Stomach (tissue), 4 donors: ENCODE measurements at regions not wholly inside any gene's neighbourhood (a gene's known extent, or its start where the extent isn't known, plus 50 kb on each side); places are given as distances from the start of the nearest gene placed in this dataset.

Source experiments
- EP300 ChIP-seq: sonication (generic); formaldehyde crosslinking; IDR thresholded peaks from one replicate; pipeline ENCODE4 v1.6.1; 2017; ENCODE audit warnings: antibody characterized with exemption
- POLR2A ChIP-seq, 4 donors: fragments of 450-650 bp; IDR thresholded peaks; one replicate each; pipeline ENCODE4 v1.6.1; 2016; ENCODE audit warnings: antibody characterized with exemption in 4 of 4, control low read depth in 2 of 4, mild to moderate bottlenecking in 1 of 4, moderate library complexity in 1 of 4
- POLR2AphosphoS5 ChIP-seq, 3 donors: sonication (generic); formaldehyde crosslinking; IDR thresholded peaks; one replicate each; pipeline ENCODE4 v1.6.1; 2016; ENCODE audit warnings: antibody characterized with exemption in 3 of 3
- TF ChIP-seq, protein P1 (sequence below), 7 experiments: fragments of 450-650 bp in 4 of 7; fragments of 200-600 bp in 3 of 7; sonication (generic) in 3 of 7; IDR thresholded peaks; one replicate each; pipeline ENCODE4 v1.5.1; 2016 to 2019; ENCODE audit warnings: antibody characterized with exemption in 7 of 7, control low read depth in 2 of 7, mild to moderate bottlenecking in 1 of 7

DNA sequence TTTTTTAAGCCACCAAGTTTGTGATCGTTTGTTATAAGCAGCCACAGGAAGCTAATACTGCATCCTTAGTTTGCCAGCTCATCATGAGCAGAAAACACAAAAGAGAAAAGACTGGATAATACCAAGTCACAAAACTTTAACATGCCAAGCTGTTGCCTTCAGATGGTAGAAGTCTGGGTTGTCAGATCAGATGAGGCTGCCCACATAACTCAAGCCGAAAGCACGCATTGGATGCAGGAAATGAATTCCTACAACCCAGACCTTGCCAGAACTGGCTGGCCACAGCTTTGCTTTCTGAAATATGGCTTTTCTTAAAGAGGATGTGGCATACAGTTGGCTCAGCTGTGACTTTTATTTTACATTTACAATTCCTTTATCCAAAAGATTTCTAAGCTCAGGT lies 118.3 kb upstream of the NEO1 start:
- TF ChIP-seq, protein P1, sequence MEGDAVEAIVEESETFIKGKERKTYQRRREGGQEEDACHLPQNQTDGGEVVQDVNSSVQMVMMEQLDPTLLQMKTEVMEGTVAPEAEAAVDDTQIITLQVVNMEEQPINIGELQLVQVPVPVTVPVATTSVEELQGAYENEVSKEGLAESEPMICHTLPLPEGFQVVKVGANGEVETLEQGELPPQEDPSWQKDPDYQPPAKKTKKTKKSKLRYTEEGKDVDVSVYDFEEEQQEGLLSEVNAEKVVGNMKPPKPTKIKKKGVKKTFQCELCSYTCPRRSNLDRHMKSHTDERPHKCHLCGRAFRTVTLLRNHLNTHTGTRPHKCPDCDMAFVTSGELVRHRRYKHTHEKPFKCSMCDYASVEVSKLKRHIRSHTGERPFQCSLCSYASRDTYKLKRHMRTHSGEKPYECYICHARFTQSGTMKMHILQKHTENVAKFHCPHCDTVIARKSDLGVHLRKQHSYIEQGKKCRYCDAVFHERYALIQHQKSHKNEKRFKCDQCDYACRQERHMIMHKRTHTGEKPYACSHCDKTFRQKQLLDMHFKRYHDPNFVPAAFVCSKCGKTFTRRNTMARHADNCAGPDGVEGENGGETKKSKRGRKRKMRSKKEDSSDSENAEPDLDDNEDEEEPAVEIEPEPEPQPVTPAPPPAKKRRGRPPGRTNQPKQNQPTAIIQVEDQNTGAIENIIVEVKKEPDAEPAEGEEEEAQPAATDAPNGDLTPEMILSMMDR (IDR thresholded peaks at IDR 0.05), result no peak
- no peak for TF ChIP-seq EP300
- no peak for TF ChIP-seq POLR2A (IDR thresholded peaks at IDR 0.05)
- TF ChIP-seq POLR2AphosphoS5 (IDR thresholded peaks at IDR 0.05), result no peak
